GM21447 (cell line): ENCODE measurements at regions not wholly inside any gene's neighbourhood (a gene's known extent, or its start where the extent isn't known, plus 50 kb on each side); places are given as distances from the start of the nearest gene placed in this dataset.

Experiments used
- ATAC-seq: cut with Tn5 transposase; IDR thresholded peaks from one replicate; pipeline ENCODE4 v1.9.1; 2021; ENCODE audit not compliant: unreplicated experiment

DNA sequence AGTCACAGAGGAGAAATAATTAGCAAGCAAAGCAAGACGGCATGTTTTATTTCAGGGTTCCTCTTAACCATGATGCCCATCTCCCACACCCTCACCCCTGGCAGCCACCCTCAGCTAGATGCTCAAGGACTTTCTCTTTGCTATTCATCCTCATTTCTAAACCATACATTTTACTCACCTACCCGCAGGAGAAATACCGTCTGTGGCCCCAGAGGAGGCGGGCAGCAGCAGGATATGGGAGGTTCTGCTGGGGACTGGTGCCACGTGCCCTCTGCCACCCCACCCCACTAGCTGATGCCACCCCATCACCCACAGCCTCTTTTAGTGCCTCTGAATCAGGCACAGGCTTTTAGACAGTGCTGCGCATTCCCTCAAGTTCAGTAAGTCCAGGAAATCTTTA lies 168.7 kb upstream of the ITGB1 start:
- no peak for ATAC-seq

DNA sequence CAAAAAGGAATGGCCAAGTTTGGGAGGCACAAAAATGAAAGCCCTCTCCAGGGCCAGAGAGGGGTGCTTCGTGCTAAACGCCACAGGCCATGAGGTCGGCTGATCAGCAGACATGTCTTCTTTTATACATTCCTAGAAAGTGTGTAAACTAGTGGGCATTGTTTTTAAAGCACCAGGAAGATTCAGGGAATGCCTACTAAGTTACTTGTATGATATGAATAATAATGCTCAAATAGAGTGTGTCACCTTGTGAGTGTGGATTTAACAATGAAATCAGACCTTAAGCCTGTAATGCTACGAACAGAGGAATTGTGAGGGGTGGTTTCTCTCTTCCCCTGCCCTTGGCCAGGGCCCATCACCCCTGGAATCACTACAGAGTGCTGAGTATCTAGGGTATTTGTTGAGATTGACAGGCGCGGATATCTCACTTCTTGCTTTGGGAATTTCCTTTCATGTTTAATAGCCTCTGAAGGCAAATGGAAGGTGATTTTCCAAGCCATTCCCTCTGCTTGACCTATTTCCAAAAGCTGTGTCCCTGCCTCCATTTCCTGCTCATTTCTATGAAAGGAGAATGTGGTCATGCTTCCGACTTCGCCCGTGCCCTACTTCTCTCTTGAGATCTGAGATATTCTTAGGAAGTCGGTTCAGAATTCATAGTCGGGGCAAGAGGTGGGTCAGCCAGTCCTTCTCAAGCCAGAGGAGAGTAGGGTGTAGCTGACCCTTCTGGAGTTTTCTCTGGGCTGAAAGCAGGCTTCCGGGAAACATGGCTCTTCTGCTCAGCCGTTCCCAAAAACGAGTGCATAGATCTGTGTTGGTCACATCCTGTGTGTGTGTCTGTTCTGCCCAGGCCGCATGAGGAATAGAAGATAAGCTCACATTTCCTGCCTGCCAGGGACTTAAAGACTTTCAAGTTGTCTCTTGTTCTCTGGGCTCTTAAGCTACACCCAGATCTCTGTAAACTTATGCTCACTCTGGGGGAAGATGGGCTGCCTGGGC lies 167.8 kb upstream of the ITGB1 start:
- ATAC-seq = no peak

DNA sequence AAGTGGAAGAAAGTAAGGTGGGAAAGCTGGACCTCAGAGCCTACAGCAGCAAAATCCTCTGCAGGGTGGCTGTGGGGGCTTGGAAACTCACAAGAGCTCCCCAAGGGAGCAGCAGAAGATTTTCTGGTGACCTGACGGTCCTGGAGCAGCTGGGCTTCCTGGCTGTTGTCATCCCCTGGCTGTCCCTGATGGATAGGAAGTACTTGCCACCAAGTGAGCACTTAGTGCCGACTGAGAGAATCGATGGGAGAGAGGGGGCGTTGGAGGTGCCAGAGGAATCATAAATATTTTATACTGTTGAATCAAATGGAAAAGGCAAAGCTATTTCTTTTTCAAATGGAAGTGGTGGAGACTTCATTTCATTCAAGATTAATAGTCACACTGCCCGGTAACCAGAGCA lies 167.1 kb upstream of the ITGB1 start:
- ATAC-seq = no peak

DNA sequence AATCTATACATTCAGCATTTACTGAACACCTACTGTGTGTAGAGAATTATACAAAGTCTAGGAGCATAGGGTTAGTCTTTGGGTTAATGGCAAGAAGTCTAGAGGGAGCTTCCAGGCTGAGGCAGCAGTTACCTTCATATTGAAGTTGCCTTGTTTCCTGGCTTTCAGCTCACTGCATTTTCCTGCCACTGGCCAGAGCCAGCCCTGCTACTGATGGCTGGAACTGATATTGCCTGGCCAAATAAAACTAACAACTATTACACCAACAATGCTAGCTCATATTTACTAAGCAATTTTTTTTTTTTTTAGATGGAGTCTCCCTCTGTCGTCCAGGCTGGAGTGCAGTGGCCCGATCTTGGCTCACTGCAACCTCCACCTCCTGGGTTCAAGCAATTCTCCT lies 165.7 kb upstream of the ITGB1 start:
- no peak for ATAC-seq

DNA sequence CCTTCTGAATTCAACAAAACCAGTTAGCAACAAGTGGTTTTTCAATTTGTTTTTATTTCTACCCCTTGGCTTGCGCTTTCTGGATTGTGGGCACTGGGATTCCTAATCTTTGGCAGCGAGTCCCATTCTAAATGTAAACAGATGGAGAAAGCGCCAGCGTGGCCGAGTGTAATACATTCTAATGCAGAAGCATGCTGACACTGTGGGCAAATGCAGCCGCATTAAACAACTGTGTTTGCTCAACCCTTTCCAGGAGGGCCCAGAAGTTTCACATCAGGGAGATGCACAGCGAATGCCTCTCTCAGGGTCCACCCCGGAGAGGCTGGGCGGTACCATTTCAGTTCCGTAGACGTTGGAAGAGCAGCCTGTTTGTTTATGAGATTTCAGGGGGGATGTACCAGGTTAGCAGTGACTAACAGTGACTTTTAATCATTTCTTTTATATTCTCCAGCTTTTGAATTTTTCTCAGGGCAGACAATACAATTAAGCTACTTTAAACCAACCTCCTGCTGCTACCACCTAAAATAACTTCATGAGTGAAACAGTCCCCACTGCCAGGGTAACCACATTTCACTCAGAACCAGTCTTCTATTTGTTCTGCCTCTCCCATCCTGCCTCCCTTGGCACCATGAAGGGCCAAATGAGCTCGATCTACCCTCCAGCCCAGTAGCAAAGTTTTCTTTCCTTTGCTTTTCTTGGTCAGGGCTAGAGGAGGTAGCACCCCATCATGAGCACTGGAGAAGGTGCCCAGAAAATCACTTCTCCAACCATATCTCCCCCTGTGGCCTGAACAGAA lies 164.2 kb upstream of the ITGB1 start:
- no peak for ATAC-seq

DNA sequence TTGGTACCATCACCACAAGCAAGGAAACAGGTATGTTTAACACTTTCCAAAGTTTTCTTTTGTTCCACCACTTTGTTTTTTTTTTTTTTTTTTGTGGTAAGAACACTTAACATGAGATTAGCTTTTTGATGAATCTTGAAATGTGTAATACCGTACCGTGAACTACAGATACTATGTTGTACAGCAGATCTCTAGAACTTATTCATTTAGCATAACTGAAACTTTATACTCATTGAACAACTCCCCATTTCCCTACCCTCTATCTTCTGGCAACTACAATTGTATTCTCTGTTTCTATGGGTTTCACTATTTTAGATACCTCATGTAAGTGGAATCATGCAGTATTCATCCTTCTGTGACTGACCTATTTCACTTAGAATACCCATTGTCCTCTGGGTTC lies 162.7 kb upstream of the ITGB1 start:
- ATAC-seq = no peak

DNA sequence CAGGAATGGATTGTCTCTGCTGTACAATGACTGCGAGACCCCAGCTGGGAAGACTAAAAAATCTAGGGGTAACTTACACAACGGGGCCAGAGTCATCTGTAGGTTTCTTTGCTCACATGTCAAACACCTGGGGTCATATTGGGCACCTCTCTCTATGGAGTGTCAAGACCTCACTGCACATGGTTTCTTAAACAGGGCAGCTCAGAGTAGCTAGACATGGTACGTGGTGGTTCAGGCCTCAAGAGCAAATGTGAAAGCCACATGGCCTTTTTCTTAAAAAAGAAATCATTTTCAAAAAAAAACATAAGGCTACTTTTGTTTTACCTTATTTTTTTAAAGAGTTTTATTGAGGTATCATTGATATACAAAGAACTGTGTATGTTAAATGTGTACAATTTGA lies 162.2 kb upstream of the ITGB1 start:
- no peak for ATAC-seq

DNA sequence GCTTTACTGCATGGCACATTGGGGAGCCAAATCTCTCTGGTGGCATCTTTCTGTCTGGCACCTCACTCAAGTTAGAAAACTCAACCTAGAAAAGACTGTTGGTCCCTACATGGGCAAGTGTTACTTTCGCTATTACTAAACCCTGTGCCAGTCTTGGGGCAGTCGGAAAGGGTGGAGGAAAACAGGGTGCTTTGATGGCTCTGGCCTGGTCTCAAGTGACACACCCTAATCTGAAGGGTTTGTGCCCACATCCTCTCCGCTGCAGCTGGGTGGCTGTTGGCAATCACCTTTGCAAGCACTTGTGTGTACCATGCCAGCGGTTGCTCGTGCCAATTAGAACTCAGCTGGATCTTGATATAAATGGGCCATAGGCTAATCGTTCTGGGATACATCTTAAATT lies 159.8 kb upstream of the ITGB1 start:
- ATAC-seq = no peak

DNA sequence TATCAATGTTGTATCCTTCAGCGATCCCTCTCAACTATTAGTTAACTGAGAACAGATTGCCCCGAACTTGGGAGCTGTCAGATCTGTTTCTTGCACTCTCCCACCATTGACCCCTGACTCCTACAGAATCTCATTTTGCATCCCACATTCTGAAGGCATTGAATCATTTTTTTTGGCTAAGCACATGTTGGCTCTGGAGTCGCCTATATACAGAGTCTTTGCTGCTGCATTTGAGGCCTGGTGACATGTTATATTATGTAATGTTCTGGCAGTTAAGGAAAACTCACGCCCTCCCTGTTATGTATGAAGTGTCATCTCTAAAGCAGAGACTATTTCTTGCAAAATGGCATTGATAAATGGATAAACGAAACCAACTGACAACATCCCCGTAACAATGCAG lies 159.2 kb upstream of the ITGB1 start:
- ATAC-seq = no peak

DNA sequence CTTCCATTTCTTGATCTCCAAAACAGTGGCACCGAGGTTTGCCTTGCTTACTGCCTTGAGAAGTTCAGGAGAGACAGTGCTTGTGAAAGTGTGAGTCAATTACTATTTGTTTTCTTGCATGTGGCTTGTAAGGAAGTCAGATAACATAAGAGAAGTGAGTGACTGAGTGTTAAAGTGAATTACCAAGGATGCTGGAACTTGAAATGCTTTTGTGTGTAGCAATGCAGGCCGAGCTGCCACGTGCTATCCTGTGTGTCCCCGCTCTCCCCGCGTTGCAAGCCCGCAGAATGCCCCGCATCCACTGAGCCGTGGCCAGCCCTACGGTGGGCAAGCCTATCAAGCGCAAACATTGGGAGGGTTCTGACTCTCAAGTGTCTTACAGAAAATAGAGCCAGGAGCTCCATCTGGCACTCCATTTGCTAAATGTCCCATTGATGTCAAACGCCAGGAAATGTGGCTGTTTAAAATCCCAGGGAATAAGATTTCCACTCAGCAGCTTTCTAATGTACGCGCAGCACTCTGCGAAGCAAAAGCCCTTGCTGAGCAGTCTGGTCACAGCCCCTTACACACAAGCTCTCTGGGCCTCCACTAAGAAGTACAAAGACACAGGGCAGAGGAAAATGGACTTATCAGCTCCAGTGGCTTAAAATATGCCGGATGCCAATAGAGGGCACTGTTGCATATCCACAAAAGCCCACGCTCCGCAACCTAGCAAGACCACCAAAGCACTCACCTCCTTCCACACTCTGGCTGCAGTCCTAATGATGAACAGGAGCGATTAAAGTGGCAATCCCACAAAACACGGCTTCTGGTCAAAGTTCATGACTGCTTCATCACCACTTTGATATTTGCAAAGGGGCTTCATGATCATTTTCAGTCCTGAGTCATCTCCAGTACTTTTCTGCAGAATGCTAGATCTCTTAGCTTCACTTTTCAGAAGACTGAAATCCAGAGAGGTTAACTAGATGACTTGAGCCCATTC lies 158.0 kb upstream of the ITGB1 start:
- ATAC-seq = no peak

DNA sequence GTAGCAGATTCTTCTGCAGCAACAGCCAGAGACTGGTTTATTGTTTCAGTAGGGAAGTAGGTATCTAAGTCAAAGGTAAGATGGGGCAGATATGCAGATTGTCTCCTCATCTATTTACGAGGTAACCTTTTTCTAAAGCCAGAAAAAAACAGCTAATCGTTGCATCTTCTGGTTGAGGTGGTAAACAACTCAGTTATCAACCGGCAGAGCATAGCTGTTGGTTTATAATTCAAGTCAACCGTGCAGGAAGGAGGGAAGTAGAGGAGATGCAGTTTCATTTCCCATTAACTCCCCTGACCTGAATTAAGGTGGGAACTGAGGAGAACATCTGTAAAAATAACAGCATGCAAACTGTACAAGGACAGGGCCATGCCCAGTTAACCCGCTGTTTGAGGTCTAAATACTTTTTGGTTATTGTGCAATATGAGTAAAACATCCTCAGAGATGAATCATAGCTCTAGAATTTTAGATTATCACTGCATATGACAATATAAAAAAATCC lies 156.5 kb upstream of the ITGB1 start:
- ATAC-seq = no peak

DNA sequence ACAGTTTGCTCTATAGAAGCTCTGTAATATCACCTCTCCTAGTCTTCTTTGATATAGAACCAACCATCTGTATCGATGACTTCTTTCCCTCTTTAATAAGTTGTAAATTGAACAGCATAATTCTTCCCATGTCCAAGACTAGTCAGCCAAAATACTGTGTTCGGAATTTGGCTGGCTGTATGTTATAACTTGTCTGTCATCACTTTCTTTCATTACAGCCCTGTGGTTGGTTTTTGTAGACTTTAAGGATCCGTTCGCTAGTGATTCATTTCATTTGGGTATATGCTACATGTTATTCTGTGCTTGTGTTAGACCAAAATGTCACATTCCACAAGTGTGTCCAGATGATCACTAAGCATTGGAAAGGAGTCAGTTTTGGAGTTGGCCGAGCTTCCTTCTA lies 155.4 kb upstream of the ITGB1 start:
- no peak for ATAC-seq

DNA sequence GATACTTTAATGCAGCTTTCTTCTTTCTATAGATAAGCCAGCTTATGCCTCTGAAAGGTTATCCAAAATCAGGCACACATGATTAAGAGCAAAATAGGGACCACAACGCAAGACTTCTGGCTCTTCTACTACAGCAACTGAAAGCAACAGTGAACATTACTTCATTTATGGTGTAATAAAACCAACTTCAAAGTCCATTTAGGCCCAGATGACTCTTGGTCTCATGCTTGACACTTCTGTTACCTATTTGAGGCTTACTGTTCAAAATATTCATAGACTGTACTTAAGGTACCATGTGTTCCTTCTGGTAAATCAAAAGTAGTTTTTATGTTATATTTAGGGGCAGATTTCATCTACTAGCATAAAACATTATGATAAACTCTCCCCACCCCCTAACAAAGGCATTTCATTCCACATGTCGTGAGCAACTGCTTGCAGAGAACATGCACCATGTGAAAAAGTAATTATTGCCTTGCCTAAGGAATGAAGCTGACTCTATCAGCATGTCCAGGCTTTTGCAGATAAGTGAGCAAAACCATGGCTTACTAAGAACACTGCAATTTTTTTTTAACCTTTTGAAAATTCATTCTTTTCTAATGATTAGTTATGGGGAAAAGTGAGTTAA lies 154.9 kb upstream of the ITGB1 start:
- ATAC-seq = no peak

DNA sequence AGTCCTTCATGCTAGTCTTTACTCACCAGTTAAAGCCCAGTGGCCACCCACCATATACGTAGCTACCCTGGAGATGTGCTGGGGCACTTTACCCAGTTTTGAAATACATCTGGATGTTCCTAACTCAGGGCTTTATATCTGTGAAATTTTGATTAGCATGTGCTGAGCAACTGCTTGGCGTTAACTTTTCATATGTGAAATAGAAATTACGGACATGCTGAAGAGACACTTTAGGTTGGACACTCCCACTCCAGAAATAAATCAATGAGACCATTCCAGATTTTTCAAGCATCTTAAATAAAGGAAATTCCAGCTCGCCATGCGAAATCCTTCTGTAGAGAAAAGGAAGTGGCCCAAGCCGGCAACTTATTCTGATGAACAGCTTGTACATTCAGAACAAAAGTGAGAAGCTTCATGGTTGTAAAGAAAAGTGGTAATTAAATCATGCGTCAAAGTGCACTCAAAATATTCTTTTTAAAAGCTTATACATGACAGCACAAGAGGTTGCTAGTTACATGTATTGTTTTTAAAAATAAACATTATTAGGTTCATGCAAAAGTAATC lies 153.5 kb upstream of the ITGB1 start:
- no peak for ATAC-seq

DNA sequence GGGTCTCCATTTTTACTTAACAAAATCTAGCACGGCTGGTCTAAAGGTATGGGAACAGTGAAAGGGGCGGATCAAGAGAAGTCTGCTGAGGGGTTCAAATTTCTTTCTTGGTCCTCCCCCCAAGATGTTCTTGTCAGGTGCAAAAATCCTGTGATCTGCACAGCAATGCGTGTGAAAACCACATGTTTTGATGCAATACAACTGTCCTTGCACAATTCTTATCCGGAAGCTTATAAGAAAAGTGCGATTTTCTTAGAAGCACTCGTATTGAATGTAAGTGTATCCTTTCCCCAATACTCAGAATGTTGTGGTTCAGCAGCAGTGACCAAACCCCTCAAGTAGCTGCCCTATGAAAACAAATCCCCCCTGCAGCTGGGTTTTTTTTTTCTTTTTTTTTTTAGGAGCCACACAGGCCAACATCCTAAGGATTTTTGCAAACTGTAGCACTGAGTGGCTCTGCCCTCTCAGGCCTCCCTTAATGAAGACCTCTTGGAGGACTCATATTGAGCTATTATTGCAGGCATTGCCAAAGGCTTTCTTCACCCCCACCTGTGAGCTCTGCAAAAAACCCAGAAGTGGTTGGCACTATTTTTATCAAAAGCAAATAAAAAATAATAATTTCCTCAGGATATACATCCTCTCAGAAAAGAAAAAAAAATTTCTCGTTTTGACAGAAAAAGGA lies 151.9 kb upstream of the ITGB1 start:
- no peak for ATAC-seq

DNA sequence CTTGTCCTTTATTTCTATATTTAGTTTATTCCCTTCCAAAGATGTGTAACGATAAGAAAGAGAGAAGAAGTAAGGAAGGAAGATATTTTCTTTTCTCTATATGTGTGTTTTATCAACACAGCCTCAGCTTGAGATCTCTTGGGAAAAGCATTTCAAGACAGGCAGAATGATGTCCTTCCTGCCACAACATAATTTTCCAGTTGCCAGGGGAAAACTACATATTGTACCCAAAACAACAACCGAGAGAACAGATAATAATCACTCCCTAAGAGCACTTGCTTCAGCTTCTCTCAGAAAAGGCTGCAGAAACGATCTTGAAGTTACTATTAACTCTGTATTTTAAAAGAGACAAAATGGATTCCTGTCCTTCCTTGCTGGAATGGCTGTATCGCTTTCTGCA lies 151.4 kb upstream of the ITGB1 start:
- ATAC-seq = no peak

DNA sequence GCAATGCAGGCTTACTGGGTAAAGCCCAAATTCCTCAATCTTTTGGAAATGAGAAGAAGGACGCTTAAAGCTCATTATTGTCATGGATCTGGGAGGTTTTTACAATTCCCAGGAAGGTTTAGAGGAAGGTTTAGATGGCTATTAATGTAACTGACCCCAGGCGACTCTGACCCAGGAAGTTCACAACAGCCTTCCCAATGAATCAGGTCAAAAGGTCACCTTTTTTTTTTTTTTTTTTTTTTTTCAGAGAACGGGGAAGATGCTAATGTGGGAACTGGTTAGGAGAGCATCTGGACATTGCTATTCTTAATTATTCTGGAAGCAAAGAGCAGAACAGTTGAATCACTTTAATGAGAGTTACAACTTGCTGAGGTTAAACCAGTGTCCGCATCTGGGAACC lies 149.9 kb upstream of the ITGB1 start:
- no peak for ATAC-seq

DNA sequence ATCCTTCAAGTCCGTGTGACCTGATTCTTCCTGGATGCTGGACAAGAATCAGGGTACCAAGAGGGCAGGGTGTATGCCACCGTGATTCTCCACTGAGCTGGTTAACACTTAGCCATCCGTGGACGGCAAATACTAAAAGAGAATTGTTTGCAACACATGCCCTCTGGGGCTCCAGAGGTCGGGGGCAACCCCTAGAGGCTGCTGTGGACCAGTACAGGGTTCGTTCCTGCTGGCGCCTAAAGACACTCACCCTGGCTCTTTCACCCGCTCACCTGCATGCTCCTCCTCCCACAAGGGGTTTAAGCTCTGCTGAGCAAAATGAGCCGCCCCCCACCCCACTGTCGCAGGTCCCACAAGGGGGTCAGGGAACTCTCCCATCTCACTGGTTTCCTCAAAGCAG lies 148.7 kb upstream of the ITGB1 start:
- no peak for ATAC-seq

DNA sequence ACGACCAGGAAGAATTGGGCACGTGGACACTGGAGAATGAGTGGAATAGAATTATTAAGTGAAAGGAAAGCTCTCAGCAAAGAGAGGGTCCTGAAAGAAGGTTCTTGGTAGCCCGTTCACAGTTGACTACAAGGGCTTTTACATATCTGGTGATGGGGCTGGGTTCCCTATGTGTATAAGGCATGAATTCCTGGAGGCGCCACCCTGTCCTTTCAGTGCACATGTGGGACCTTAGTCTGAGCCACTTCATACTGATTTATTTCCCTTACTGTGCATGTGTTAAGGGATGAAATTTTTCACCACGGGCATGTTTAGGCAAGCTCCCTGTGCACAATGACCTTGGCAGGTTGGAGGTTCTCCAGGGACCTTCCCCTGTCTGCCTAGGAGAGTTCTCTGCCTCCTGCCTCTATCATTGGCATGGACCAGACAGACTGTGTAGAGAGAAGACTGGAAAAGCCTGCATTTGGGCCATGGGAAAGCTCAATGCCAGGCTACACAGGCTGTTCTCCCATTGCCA lies 145.9 kb upstream of the ITGB1 start:
- no peak for ATAC-seq
